Peyer's patch (tissue), 4 donors: ENCODE measurements at regions not wholly inside any gene's neighbourhood (a gene's known extent, or its start where the extent isn't known, plus 50 kb on each side); places are given as distances from the start of the nearest gene placed in this dataset.

Experiments
- POLR2A ChIP-seq, 2 donors: fragments of 450-650 bp; IDR thresholded peaks; one replicate each; pipeline ENCODE4 v1.5.1; 2017; ENCODE audit warnings: antibody characterized with exemption in 2 of 2, mild to moderate bottlenecking in 2 of 2, moderate library complexity in 2 of 2
- TF ChIP-seq, protein P1 (sequence below), 6 experiments: fragments of 450-650 bp in 4 of 6; fragments of 200-600 bp in 2 of 6; sonication (generic) in 1 of 6; IDR thresholded peaks; one replicate each; pipeline ENCODE4 v1.5.1; 2017 to 2019; ENCODE audit warnings: antibody characterized with exemption in 6 of 6, mild to moderate bottlenecking in 3 of 6, moderate library complexity in 1 of 6

DNA sequence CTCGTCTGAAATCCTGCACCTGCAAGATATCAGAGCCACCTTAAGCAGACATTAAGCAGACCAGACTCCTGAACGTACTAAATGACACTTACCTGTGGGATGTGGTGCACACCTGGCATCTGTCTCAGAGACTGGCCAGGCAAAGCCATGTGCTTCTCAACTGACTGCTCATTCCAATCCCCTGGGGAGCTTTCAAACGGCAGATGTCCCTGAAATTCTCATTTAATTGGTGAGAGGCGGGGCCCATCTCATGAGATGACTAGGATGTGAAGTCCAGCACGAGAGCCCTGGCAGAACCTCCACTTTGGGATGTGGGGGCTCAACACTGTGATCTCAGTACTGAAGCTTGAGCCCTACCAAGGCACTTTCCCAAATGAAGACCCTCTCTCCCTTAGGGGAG, 84.9 kb upstream of the HMGXB4 start:
- TF ChIP-seq, protein P1, sequence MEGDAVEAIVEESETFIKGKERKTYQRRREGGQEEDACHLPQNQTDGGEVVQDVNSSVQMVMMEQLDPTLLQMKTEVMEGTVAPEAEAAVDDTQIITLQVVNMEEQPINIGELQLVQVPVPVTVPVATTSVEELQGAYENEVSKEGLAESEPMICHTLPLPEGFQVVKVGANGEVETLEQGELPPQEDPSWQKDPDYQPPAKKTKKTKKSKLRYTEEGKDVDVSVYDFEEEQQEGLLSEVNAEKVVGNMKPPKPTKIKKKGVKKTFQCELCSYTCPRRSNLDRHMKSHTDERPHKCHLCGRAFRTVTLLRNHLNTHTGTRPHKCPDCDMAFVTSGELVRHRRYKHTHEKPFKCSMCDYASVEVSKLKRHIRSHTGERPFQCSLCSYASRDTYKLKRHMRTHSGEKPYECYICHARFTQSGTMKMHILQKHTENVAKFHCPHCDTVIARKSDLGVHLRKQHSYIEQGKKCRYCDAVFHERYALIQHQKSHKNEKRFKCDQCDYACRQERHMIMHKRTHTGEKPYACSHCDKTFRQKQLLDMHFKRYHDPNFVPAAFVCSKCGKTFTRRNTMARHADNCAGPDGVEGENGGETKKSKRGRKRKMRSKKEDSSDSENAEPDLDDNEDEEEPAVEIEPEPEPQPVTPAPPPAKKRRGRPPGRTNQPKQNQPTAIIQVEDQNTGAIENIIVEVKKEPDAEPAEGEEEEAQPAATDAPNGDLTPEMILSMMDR (IDR thresholded peaks at IDR 0.05), result no peak
- no peak for TF ChIP-seq POLR2A (IDR thresholded peaks at IDR 0.05)
